Motor neuron (in vitro differentiated cells): ENCODE measurements at regions not wholly inside any gene's neighbourhood (a gene's known extent, or its start where the extent isn't known, plus 50 kb on each side); places are given as distances from the start of the nearest gene placed in this dataset.

ENCODE experiments used
- ATAC-seq, 8 experiments: fragments of 200-7000 bp; cut with Tn5 transposase; replicated peaks in 6 of 8; 2 replicates each; pipeline ENCODE4 v1.8.0; 2021; ENCODE audit warnings: mild to moderate bottlenecking in 8 of 8, moderate library complexity in 8 of 8
- H3K27ac ChIP-seq, 2 donors: fragments of 250-450 bp; sonication (Bioruptor Pico); 2 replicates each; pipeline ENCODE4 v1.9.0; 2021; ENCODE audit warnings: antibody characterized with exemption in 2 of 2, mild to moderate bottlenecking in 2 of 2, moderate library complexity in 1 of 2
- H3K4me1 ChIP-seq, 2 donors: fragments of 250-450 bp; sonication (Bioruptor Pico); replicated peaks in 1 of 2; 2 replicates each; pipeline ENCODE4 v1.6.1; 2021; ENCODE audit warnings: antibody characterized with exemption in 2 of 2, mild to moderate bottlenecking in 2 of 2, moderate library complexity in 1 of 2
- H3K4me3 ChIP-seq, 5 donors: fragments of 250-450 bp; sonication (Bioruptor Pico); 2 replicates each; pipeline ENCODE4 v1.9.0; 2021; ENCODE audit warnings: antibody characterized with exemption in 5 of 5, mild to moderate bottlenecking in 5 of 5, moderate library complexity in 4 of 5
- WGBS, 10 experiments: fragments of 450-650 bp; shearing (Covaris generic); methylation state at CpG; one replicate each; pipeline ENCODE4 v1.0.0; 2022; 5-methylcytosine and 5-hydroxymethylcytosine counted together
- in situ Hi-C, 9 experiments: fragments of 400-800 bp; cut with MboI; loops; one replicate each; pipeline ENCODE4 v1.15.0; 2021; ENCODE audit warnings: low sequenced_read_pairs in 9 of 9, low pct_unique_long_range_greater_than_20kb in 2 of 9; ENCODE audit not compliant: unreplicated experiment in 9 of 9

DNA sequence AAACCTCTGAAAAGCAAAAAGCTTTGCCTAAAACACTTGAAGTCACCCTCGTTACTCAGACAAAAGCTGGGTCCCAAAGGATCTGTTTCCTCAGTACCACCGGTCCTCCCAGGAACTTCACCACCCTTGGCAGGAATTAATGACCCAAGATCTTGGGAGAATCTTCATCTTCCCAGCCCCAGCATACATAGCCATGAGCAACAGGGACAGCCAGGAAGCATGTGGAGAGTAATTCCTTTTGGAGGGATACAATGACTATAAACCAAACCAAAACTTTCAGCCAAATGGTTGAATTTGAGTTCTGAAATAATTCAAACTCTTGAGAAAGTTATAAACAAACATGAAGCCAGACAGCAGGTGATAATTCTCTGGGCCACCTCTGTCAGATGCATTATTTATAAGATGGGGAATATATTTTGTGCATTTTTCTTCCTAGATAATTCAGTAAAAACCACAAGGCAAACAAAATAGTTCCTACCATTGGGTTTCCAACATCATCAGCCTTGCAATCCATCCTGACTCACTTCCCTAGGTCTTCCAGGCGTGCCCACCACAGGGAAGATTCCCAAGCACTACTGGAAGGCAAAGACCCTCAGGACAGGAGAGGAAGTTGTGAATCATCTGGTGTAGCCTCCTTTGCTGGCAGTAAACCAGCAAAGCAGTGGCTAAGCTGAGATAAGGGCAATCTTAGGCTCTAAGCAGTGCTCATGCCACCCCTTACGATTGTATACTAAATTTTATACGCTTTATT, 71.7 kb upstream of the DRD2 start:
- WGBS, 10 experiments = 14 to 77% (median 55%) methylated on average over 1 to 4 of the region's 5 CpGs; no CpG with 5 or more reads in 1 of the 10 experiments
- in situ Hi-C loops = loop anchor here in 5 of 9 experiments (25.0 kb wide), 1 partner anchor 235 kb away; the partner anchor contains the start of gene TTC12 (in 5 of the 5)
- Histone ChIP-seq H3K27ac (no peak overlapping the region), H3K4me3 (no peak overlapping the region), H3K4me1 (peaks cover 0 to 3% of the 10 kb centered on the region in 2 donors)
- no peak for ATAC-seq

DNA sequence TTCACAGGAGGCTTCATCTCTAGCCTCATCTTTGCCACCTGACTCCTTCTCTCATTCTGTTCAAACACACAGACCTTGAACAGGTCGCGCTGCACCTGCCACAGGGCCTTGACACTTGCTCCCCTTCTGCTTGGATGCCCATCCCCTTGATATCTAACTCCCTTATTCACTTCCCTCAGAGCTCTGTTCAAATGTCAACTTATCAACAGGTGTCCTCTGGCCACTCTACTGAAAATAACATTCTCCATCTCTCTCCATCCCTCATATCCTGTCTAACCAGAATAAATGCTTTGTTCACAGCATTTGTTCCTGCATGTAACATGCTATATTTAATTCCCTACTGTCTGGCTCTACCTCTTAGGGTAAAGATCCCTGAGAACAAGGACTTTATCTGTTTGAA, 67.2 kb upstream of the DRD2 start:
- H3K27ac ChIP-seq = no peak overlapping the region
- no peaks in the 10 kb centered on the region for H3K4me1 ChIP-seq
- H3K4me3 ChIP-seq = no peak overlapping the region
- no peak for ATAC-seq
- in situ Hi-C loops = loop anchor here in 5 of 9 experiments (25.0 kb wide), 1 partner anchor 230 kb away; the partner anchor contains the start of gene TTC12 (in 5 of the 5)
- 83 to 100% (median 100%) methylated on average over 1 to 2 of the region's 2 CpGs; no CpG with 5 or more reads in 2 of the 10 experiments for WGBS, 10 experiments

DNA sequence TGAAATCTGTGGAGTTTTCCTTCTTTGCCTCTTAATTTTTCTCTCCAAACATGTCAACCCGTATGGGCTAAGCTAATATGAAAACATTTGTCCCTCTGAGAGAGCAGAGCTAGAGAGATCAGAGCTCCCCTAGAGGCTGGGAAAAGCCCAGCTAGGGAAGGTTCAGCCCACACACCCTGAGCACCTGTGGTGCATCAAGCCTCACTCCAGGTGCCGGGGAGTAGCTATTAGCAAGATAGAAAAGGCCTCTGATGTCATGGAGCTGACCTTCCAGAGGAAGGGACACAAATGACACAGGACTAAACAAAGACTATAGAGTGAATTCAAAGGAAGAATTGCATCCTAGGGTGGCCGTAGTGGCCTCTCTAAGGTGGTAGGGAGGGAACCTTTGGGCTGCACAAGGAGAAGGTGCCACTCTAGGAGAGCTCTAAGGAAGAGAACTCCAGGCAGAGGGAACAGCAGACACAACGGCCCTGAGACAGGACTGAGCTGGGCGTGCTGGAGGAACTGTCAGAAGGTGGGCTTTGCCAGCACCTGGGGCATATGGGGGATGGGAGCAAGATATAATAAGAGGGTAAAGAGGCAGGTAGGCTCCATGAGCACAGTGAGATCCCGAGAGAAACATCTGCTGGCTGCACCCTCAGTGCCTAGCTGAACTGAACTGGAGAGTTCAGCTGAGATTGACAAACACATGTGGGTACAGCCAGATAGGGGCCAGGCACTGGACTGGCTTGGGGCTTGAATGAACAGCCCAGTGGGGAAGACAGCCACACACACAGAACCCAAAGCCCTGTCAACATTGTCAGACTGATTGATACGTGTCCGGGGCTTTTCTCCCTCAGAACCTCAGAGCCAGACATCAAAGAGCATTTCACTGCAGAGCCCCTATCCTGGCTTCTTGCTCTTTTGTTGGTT, 65.5 kb upstream of the DRD2 start:
- WGBS, 10 experiments = 33 to 100% (median 67%) methylated on average over 1 to 8 of the region's 8 CpGs; no CpG with 5 or more reads in 1 of the 10 experiments
- Histone ChIP-seq H3K27ac (no peak overlapping the region), H3K4me1 (no peaks in the 10 kb centered on the region), H3K4me3 (no peak overlapping the region)
- no peak for ATAC-seq
- in situ Hi-C loops = loop anchor here in 5 of 9 experiments (25.0 kb wide), 1 partner anchor 228 kb away; the partner anchor contains the start of gene TTC12 (in 5 of the 5)

DNA sequence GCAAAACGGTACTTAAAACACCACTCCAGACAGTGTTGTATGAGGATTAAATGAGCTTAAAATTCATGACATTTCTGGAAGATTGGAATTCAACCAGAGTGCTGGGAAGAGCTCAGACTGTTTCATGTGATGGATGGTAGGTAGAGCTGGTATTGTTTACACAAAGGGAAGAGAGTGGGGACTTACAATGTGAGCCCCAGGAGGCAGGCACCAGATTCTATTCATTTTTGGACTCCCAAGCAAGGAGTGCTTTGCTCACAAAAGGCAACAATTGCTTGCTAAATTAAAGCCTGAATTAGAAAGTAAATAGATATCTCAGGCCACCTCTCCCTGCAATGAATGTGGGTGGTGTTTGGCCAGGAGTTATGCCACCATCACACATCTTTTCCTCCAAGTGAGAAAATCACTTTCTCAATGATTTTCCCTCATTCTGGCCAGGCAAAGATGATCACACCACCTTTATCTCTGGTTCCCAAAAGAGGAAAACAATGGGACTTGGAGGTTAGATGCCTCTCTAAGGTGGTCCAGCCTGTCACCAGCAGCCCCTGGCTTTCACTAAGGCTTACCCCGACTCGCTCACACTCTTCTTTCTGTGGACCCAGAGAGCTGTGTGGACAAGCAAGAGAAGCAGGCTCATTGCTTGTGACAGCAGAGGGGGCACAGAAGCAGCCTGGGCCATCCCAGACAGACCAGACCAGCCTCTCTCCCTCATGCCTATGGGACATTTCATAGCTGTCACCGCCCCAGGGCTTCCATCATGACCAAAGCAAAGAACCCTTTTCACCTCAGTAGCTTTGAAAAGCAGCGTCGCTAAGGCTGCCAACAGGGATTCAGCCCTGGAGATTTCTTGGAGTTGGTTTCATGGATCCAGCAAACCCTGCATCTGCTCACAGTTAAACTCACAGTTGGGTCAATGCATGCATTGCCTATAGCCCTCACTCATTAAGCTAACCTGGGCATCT, 63.5 kb upstream of the DRD2 start:
- Histone ChIP-seq H3K27ac (no peak overlapping the region), H3K4me3 (no peak overlapping the region), H3K4me1 (no peaks in the 10 kb centered on the region)
- ATAC-seq = peak in 2 of 8 experiments; percentile 50 to 79
- 17 to 63% (median 44%) methylated on average over 1 to 6 of the region's 6 CpGs; no CpG with 5 or more reads in 1 of the 10 experiments for WGBS, 10 experiments
- in situ Hi-C loops = loop anchor here in 8 of 9 experiments (10.0 to 25.0 kb wide), 3 partner anchors 224 to 234 kb away; partner anchors contain the start of gene TTC12 (in 6 of the 8)

DNA sequence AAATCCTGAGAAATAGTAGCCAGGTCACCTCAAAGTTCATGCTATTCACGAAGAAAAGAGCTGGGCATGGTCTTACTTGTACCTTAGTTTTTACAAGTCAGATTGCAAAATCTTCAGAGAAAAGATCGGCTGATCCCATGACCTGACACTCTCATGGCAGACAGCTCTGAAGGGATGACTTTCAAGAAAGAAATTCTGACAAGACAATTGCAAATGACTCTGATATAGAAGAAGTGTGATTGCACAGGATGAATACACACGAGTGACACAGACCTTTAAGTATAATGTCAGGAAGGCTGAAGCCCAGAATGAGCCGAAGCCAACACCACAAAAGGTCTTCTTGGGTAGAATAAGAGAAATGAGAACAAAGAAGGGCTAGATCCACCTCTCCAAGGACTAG, 59.4 kb upstream of the DRD2 start:
- no peaks in the 10 kb centered on the region for H3K4me1 ChIP-seq
- no peak for ATAC-seq
- H3K4me3 ChIP-seq = no peak overlapping the region
- H3K27ac ChIP-seq = no peak overlapping the region
- in situ Hi-C loops = loop anchor here (5.0 to 25.0 kb wide), 4 partner anchors 220 to 230 kb away; partner anchors contain the start of gene TTC12 (in 6 of the 9)
- 0 to 67% (median 46%) methylated on average over 1 to 4 of the region's 4 CpGs for WGBS, 10 experiments

DNA sequence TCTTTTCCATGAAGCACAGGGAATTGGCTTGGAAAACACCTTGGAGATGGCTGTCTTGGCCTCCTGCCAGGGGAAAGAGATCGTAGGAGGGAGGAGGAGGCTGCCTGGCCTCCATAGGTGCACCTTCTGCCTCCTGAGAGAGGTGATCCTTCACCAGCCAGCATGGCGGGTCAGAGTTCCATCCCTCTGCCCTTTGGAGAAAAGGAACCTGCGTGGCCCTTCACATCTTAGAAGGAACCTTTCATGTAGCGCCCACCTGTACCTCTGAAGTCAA, 58.2 kb upstream of the DRD2 start:
- no peak overlapping the region for H3K4me3 ChIP-seq
- in situ Hi-C loops = loop anchor here (5.0 to 25.0 kb wide), 4 partner anchors 219 to 229 kb away; partner anchors contain the start of gene TTC12 (in 6 of the 9)
- 33 to 100% (median 60%) methylated on average over 1 to 4 of the region's 4 CpGs; no CpG with 5 or more reads in 5 of the 10 experiments for WGBS, 10 experiments
- no peak overlapping the region for H3K27ac ChIP-seq
- no peak for ATAC-seq
- no peaks in the 10 kb centered on the region for H3K4me1 ChIP-seq

DNA sequence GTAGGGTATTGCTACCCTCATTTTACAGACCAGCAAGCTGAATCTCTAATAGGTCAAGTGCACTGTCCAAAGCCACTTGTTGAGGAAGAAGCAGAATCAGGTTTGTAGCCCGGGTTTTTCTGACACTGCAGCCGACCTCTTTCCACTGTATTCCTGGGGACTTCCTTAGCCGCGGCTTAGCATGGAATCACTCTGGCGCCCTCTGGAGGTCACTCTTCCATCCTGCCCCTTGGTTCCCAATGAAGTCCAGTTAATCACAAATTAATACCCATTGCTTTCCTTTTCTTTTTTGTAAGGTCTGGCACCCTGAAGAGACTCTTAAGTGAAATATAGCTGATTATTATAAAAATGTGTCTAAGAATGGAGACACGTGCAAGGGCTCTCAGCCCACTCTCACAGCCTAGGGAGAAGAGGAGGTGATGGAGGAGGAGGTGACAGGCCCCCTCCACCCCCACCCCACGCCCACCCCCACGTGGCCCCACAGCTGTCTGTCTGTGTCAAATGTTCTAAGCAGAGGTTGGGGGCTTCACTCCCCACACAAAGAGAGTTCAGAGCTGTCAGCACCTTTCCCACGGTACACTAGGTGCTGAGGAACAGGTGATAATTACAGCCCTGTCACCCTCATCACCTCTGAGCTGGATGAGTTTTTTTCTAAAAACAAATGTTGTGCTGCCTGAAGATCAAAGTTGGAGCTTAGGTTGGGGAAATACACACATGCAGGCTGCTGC, 57.7 kb upstream of the DRD2 start:
- in situ Hi-C loops = loop anchor here (5.0 to 25.0 kb wide), 4 partner anchors 218 to 228 kb away; partner anchors contain the start of gene TTC12 (in 6 of the 9)
- Histone ChIP-seq H3K27ac (no peak overlapping the region), H3K4me1 (no peaks in the 10 kb centered on the region), H3K4me3 (no peak overlapping the region)
- 0 to 19% (median 0%) methylated on average over 1 to 6 of the region's 9 CpGs; no CpG with 5 or more reads in 1 of the 10 experiments for WGBS, 10 experiments
- ATAC-seq = peak; percentile 65 to 97 (median 78)

DNA sequence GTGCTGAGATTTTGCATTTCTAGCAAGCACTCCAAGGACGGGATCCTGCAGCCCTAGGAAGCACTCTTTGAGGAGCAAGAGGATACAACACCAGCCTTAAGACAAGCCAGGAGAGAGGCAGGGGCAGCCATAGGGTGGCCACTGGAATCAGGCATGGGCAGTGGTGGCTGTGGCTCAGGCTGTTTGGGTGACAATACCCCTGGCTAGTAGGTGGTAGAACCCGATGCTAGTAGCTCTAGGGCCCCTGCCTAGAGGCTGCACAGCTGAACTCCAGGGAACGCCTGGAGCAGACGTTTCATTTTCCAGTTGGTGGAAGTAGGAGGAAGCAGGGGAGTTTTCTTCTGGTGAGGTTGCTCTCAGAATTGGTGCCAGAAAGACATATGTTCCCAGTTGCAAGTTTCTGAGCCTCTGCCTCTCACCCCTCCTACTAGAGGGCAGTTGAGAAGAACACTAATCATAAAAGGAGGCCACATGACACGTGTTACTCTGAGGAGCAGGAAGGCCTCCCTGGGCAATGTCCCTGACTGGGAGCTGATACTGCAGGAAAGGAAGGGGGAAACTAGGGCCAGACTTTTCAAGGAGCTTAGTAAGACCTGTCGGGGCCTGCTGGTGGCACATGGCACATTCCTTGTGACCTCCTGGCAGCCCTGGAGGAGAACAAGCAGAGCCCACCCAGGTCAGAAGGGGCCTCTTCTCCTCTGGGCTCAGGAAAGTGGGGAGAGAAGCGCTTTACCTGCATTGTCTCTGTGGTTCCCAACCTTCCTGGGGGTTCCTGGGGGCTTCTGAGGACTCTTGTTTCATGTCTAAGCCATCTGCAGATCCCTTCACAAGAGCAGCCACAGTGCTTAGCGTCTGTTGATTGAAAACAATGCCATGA, 56.6 kb upstream of the DRD2 start:
- in situ Hi-C loops = loop anchor here (5.0 to 25.0 kb wide), 4 partner anchors 217 to 227 kb away; partner anchors contain the start of gene TTC12 (in 6 of the 9)
- Histone ChIP-seq H3K4me1 (no peaks in the 10 kb centered on the region), H3K27ac (no peak overlapping the region), H3K4me3 (no peak overlapping the region)
- ATAC-seq = peak in 2 of 8 experiments; percentile 52 to 64
- 8 to 100% (median 60%) methylated on average over 1 to 6 of the region's 8 CpGs for WGBS, 10 experiments

DNA sequence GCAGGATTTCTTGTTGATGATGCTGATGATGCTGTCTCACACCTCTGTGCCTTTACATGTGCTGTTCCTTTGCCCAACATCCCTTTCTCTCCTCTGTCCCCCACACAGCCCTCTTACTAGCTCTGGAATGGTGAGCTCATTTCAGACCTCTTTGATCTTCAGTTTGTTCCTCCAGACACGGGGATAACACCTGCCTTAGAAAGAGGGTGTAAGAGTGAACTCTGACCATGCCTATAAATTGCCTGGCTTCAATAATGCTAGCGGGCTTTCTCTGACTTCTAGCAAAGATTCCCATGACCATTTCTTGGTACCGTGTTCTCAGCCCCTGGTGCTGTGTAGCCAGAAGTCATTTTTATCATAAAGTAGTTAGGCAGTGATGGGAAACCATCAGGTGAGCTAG, 55.9 kb upstream of the DRD2 start:
- 31 to 100% (median 67%) methylated on average over 1 to 3 of the region's 3 CpGs; no CpG with 5 or more reads in 1 of the 10 experiments for WGBS, 10 experiments
- in situ Hi-C loops = loop anchor here (5.0 to 25.0 kb wide), 4 partner anchors 216 to 226 kb away; partner anchors contain the start of gene TTC12 (in 6 of the 9)

DNA sequence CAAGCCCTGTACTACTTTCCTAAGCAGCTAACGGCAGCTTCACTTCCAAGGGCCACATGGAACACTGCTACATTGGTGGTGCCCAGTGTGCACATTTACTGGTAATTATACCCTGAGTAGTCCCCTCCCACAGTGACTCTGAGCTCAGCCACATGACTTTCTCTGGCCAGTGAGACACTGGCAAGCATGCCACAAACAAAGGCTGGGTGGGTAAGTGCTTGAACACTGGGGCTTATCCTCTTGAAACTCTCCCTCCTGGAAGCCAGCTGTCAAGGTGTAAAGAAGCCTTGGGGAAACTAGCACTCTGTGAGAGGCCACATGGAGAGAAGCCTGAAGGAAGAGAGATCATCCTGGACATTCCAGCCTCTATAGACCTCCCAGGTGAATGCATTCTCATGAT, 54.4 kb upstream of the DRD2 start:
- Histone ChIP-seq H3K4me1 (no peaks in the 10 kb centered on the region), H3K4me3 (no peak overlapping the region), H3K27ac (no peak overlapping the region)
- peak in 1 of 8 experiments; percentile 27 for ATAC-seq
- WGBS, 10 experiments = 80 to 100% (median 100%) methylated on average over 1 of the region's 1 CpG; no CpG with 5 or more reads in 7 of the 10 experiments
- in situ Hi-C loops = loop anchor here (5.0 to 25.0 kb wide), 4 partner anchors 215 to 225 kb away; partner anchors contain the start of gene TTC12 (in 6 of the 9)

More for the DNA sequence above, 55.9 kb upstream of the DRD2 start:
- Histone ChIP-seq H3K4me1 (no peaks in the 10 kb centered on the region), H3K4me3 (no peak overlapping the region), H3K27ac (no peak overlapping the region)
- no peak for ATAC-seq
